ENCODE measurements at regions not wholly inside any gene's neighbourhood (a gene's known extent, or its start where the extent isn't known, plus 50 kb on each side); places are given as distances from the start of the nearest gene placed in this dataset.

GRCh38 chr10:118856106-118856505 lies 101.3 kb upstream of the CACUL1 start:
- H3K27ac ChIP-seq (ENCODE audit: low read depth, low read length) = no peak overlapping the region
- H3K27me3 Mint-ChIP-seq = peaks cover 0 to 15% (median 9%) of the 10 kb centered on the region in 5 donors
- peaks cover 0 to 9% (median 0%) of the 10 kb centered on the region in 11 donors for H3K9me3 Mint-ChIP-seq
- no peaks in the 10 kb centered on the region for H3K36me3 ChIP-seq (ENCODE audit: control insufficient read depth in 2 of 3, insufficient read depth in 3 of 3, low read length in 3 of 3)
- DNase-seq (no peak), ATAC-seq (no peak)
- H3K36me3 Mint-ChIP-seq = peaks cover 0 to 7% (median 0%) of the 10 kb centered on the region in 5 donors
- intact Hi-C loops (cut with micrococcal nuclease) = loop anchor here in 1 of 2 donors (10.0 kb wide), 1 partner anchor 121 kb away; no protein-coding TSS in a partner anchor
- H3K4me1 Mint-ChIP-seq = peaks cover 0 to 3% (median 0%) of the 10 kb centered on the region in 7 donors
- no peak overlapping the region for H3K4me3 ChIP-seq (ENCODE audit: low read length)
- no peak overlapping the region for H3K4me3 Mint-ChIP-seq
- H3K27ac Mint-ChIP-seq = no peak overlapping the region
- POLR2A ChIA-PET = no interaction called here
- no peaks in the 10 kb centered on the region for H3K4me1 ChIP-seq (ENCODE audit: control insufficient read depth in 2 of 2, insufficient read depth in 2 of 2, low read length in 2 of 2)
- H3K9me3 ChIP-seq (ENCODE audit: control insufficient read depth in 2 of 3, low read length in 3 of 3) = no peaks in the 10 kb centered on the region
- no peaks in the 10 kb centered on the region for H3K27me3 ChIP-seq (ENCODE audit: control insufficient read depth in 2 of 2, insufficient read depth in 2 of 2, low read length in 2 of 2)
- CTCF ChIA-PET = no interaction called here

DNA sequence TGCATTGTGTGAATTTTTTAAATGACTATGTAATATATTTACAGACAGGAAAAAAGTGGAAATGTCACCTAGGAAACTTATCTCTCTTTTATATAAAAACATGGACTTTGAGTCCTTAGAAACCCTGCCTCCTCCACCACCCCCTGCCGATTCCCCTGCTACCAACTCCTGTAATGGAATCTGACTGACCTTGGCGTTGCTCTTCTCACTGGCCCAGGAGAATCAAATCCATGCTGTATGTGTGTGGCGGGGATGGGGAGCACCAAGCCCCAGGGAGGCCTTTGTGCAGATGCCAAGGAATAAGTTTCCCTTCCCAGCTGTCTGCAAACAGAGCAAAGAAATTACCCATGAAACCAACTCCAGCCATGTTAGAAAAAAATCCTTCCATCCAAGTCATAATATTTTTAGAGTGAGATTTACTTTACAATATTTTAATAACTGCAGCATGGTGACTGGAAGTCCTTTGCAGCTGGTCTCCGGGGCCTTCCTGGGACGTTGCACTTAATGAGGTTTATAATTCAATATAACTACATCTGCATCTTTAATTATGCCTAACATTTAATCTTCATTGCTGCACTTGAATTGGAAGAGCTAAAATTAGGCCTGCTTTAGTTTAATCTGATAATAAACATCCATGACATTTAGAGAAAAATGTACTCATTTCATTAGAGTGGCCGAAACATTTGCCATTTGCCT lies 111.4 kb upstream of the CACUL1 start:
- ChIA-PET POLR2A (no interaction called here), CTCF (no interaction called here)
- Mint-ChIP-seq H3K9me3 (peaks cover 0 to 10% (median 2%) of the 10 kb centered on the region in 11 donors), H3K27me3 (peaks cover 0 to 22% (median 16%) of the 10 kb centered on the region in 5 donors), H3K27ac (no peak overlapping the region), H3K4me1 (no peaks in the 10 kb centered on the region), H3K4me3 (no peak overlapping the region), H3K36me3 (no peaks in the 10 kb centered on the region)
- intact Hi-C loops (cut with micrococcal nuclease) = no loop called here
- Histone ChIP-seq H3K4me1 (ENCODE audit: control insufficient read depth in 2 of 2, insufficient read depth in 2 of 2, low read length in 2 of 2) (no peaks in the 10 kb centered on the region), H3K4me3 (ENCODE audit: low read length) (no peak overlapping the region), H3K27ac (ENCODE audit: low read depth, low read length) (no peak overlapping the region), H3K36me3 (ENCODE audit: control insufficient read depth in 2 of 3, insufficient read depth in 3 of 3, low read length in 3 of 3) (no peaks in the 10 kb centered on the region), H3K9me3 (ENCODE audit: control insufficient read depth in 2 of 3, low read length in 3 of 3) (no peaks in the 10 kb centered on the region), H3K27me3 (ENCODE audit: control insufficient read depth in 2 of 2, insufficient read depth in 2 of 2, low read length in 2 of 2) (no peaks in the 10 kb centered on the region)
- no peak for ATAC-seq
- DNase-seq = no peak

GRCh38 chr10:118867768-118868167 lies 113.0 kb upstream of the CACUL1 start:
- Histone ChIP-seq H3K9me3 (ENCODE audit: control insufficient read depth in 2 of 3, low read length in 3 of 3) (no peaks in the 10 kb centered on the region), H3K27ac (ENCODE audit: low read depth, low read length) (no peak overlapping the region), H3K4me3 (ENCODE audit: low read length) (no peak overlapping the region), H3K4me1 (ENCODE audit: control insufficient read depth in 2 of 2, insufficient read depth in 2 of 2, low read length in 2 of 2) (no peaks in the 10 kb centered on the region), H3K27me3 (ENCODE audit: control insufficient read depth in 2 of 2, insufficient read depth in 2 of 2, low read length in 2 of 2) (no peaks in the 10 kb centered on the region), H3K36me3 (ENCODE audit: control insufficient read depth in 2 of 3, insufficient read depth in 3 of 3, low read length in 3 of 3) (no peaks in the 10 kb centered on the region)
- H3K4me1 Mint-ChIP-seq = no peaks in the 10 kb centered on the region
- intact Hi-C loops (cut with micrococcal nuclease) = no loop called here
- H3K4me3 Mint-ChIP-seq = peak overlapping the region in 1 of 10 donors; percentile 33
- H3K36me3 Mint-ChIP-seq = no peaks in the 10 kb centered on the region
- ChIA-PET CTCF (no interaction called here), POLR2A (no interaction called here)
- ATAC-seq (no peak), DNase-seq (no peak)
- H3K27me3 Mint-ChIP-seq = peaks cover 9 to 23% (median 17%) of the 10 kb centered on the region in 5 donors
- H3K9me3 Mint-ChIP-seq = peaks cover 0 to 4% (median 0%) of the 10 kb centered on the region in 11 donors
- no peak overlapping the region for H3K27ac Mint-ChIP-seq

DNA sequence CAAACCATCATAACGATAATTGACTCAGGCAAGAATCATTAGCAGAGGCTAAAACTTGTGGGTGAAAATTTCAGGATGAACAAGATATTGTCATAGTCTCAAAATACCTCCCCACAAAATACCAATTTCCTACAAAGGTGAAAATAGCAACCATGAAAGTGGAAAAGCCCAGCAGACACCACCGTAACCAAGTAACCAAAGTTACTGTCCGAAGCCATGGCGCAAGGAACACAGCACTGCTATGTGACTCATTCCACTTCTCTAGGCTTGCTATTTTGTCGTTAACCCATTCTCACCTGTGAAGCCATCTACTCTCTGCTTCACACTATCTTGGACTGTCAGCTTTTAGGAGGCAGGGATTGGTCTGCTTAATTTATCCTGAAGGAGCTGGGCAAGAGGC lies 113.8 kb upstream of the CACUL1 start:
- CTCF ChIA-PET = no interaction called here
- DNase-seq (no peak), ATAC-seq (no peak)
- Mint-ChIP-seq H3K9me3 (peaks cover 0 to under 1% (median 0%) of the 10 kb centered on the region in 11 donors), H3K4me3 (no peak overlapping the region), H3K27ac (no peak overlapping the region), H3K27me3 (peaks cover 15 to 30% (median 24%) of the 10 kb centered on the region in 5 donors), H3K36me3 (no peaks in the 10 kb centered on the region), H3K4me1 (no peaks in the 10 kb centered on the region)
- no peaks in the 10 kb centered on the region for H3K4me1 ChIP-seq (ENCODE audit: control insufficient read depth in 2 of 2, insufficient read depth in 2 of 2, low read length in 2 of 2)
- no peaks in the 10 kb centered on the region for H3K27me3 ChIP-seq (ENCODE audit: control insufficient read depth in 2 of 2, insufficient read depth in 2 of 2, low read length in 2 of 2)
- no peak overlapping the region for H3K27ac ChIP-seq (ENCODE audit: low read depth, low read length)
- H3K4me3 ChIP-seq (ENCODE audit: low read length) = no peak overlapping the region
- H3K9me3 ChIP-seq (ENCODE audit: control insufficient read depth in 2 of 3, low read length in 3 of 3) = no peaks in the 10 kb centered on the region
- no peaks in the 10 kb centered on the region for H3K36me3 ChIP-seq (ENCODE audit: control insufficient read depth in 2 of 3, insufficient read depth in 3 of 3, low read length in 3 of 3)
- intact Hi-C loops (cut with micrococcal nuclease) = no loop called here
- POLR2A ChIA-PET = no interaction called here

GRCh38 chr10:118870467-118871243 lies 115.9 kb upstream of the CACUL1 start:
- Mint-ChIP-seq H3K27ac (no peak overlapping the region), H3K9me3 (peaks cover 0 to 8% (median 3%) of the 10 kb centered on the region in 11 donors), H3K27me3 (peaks cover 26 to 46% (median 34%) of the 10 kb centered on the region in 5 donors), H3K4me3 (no peak overlapping the region), H3K4me1 (no peaks in the 10 kb centered on the region), H3K36me3 (peaks cover 0 to 3% (median 0%) of the 10 kb centered on the region in 5 donors)
- no peak overlapping the region for H3K27ac ChIP-seq (ENCODE audit: low read depth, low read length)
- ATAC-seq (peak; percentile 57), DNase-seq (no peak)
- H3K4me1 ChIP-seq (ENCODE audit: control insufficient read depth in 2 of 2, insufficient read depth in 2 of 2, low read length in 2 of 2) = no peaks in the 10 kb centered on the region
- ChIA-PET CTCF (no interaction called here), POLR2A (no interaction called here)
- no peak overlapping the region for H3K4me3 ChIP-seq (ENCODE audit: low read length)
- intact Hi-C loops (cut with micrococcal nuclease) = no loop called here
- peaks cover 0 to 6% of the 10 kb centered on the region in 2 donors for H3K27me3 ChIP-seq (ENCODE audit: control insufficient read depth in 2 of 2, insufficient read depth in 2 of 2, low read length in 2 of 2)
- no peaks in the 10 kb centered on the region for H3K9me3 ChIP-seq (ENCODE audit: control insufficient read depth in 2 of 3, low read length in 3 of 3)
- no peaks in the 10 kb centered on the region for H3K36me3 ChIP-seq (ENCODE audit: control insufficient read depth in 2 of 3, insufficient read depth in 3 of 3, low read length in 3 of 3)

DNA sequence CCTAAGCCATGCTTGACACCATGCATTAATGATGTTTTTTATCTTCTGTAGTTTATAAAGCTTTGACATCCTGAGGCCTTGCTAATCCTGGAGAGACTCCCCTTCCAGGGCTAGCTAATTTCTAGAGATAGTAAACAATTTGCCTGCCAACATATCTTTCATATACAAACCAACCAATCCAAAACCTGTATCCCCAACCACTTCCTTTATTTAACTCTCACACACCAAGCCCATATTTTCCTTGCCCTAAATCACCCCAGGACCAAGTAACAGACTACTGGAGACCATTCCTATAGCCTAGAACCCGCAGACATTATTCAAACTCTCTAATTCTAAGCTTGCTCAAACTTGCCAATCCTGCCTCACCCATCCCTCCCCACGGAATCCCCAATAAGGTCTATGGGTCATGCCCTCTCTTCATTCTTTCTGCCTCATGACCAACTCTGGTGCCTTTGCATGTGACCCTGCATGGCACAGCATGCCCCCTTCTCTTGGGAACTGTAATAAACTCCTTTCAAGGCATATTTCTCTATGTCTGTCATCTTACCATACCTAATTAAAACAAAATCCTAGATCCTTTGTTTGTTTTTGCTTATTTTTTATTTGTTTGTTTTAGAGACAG lies 116.6 kb upstream of the CACUL1 start:
- ATAC-seq = no peak
- Mint-ChIP-seq H3K4me3 (no peak overlapping the region), H3K27ac (no peak overlapping the region), H3K4me1 (no peaks in the 10 kb centered on the region), H3K27me3 (peaks cover 28 to 49% (median 41%) of the 10 kb centered on the region in 5 donors), H3K36me3 (peaks cover 0 to 8% (median 0%) of the 10 kb centered on the region in 5 donors), H3K9me3 (peaks cover 0 to 15% (median 5%) of the 10 kb centered on the region in 11 donors)
- Histone ChIP-seq H3K4me3 (ENCODE audit: low read length) (no peak overlapping the region), H3K4me1 (ENCODE audit: control insufficient read depth in 2 of 2, insufficient read depth in 2 of 2, low read length in 2 of 2) (no peaks in the 10 kb centered on the region), H3K27me3 (ENCODE audit: control insufficient read depth in 2 of 2, insufficient read depth in 2 of 2, low read length in 2 of 2) (peaks cover 0 to 13% of the 10 kb centered on the region in 2 donors), H3K27ac (ENCODE audit: low read depth, low read length) (no peak overlapping the region), H3K36me3 (ENCODE audit: control insufficient read depth in 2 of 3, insufficient read depth in 3 of 3, low read length in 3 of 3) (no peaks in the 10 kb centered on the region), H3K9me3 (ENCODE audit: control insufficient read depth in 2 of 3, low read length in 3 of 3) (peaks cover 0 to 2% (median 0%) of the 10 kb centered on the region in 3 experiments)
- intact Hi-C loops (cut with micrococcal nuclease) = no loop called here
- CTCF ChIA-PET = no interaction called here
- DNase-seq = no peak
- POLR2A ChIA-PET = no interaction called here

Data from naive thymus-derived CD4-positive, alpha-beta T cell (primary cell).